Fibroblast of lung (primary cell): ENCODE measurements at regions not wholly inside any gene's neighbourhood (a gene's known extent, or its start where the extent isn't known, plus 50 kb on each side); places are given as distances from the start of the nearest gene placed in this dataset.

Source experiments
- DNase-seq, 2 donors: peaks; one replicate each; pipeline versions ENCODE4 v3.0.0 to v3.0.0-alpha.2; 2010; ENCODE audit warnings: low read depth in 2 of 2
- H2AFZ ChIP-seq: 2 replicates; pipeline ENCODE4 v1.5.1; 2012; ENCODE audit warnings: low read length, control low read depth, inconsistent platforms
- H3K27ac ChIP-seq: 2 replicates; pipeline ENCODE4 v1.5.1; 2011; ENCODE audit warnings: low read length, control low read depth; ENCODE audit not compliant: insufficient read depth
- H3K27me3 ChIP-seq: 2 replicates; pipeline ENCODE4 v1.5.1; 2011; ENCODE audit warnings: mild to moderate bottlenecking, low read length; ENCODE audit not compliant: control insufficient read depth, insufficient read depth
- H3K36me3 ChIP-seq: 2 replicates; pipeline ENCODE4 v1.5.1; 2011; ENCODE audit warnings: low read length; ENCODE audit not compliant: control insufficient read depth, insufficient read depth
- H3K4me1 ChIP-seq: 2 replicates; pipeline ENCODE4 v1.5.1; 2011; ENCODE audit warnings: low read length; ENCODE audit not compliant: control insufficient read depth, insufficient read depth; ENCODE audit errors: extremely low read depth
- H3K4me2 ChIP-seq: 2 replicates; pipeline ENCODE4 v1.5.1; 2011; ENCODE audit warnings: low read length, control low read depth; ENCODE audit not compliant: insufficient read depth; ENCODE audit errors: extremely low read depth
- H3K4me3 ChIP-seq, 4 experiments: fragments of 200-600 bp in 1 of 4; sonication (generic) in 1 of 4; replicated peaks in 1 of 4; 2 replicates each; pipeline ENCODE4 v1.5.1; 2011 to 2016; ENCODE audit warnings: low read length in 4 of 4, low read depth in 3 of 4, mild to moderate bottlenecking in 3 of 4, control low read depth in 2 of 4, inconsistent platforms in 1 of 4, mixed read lengths in 1 of 4; ENCODE audit not compliant: insufficient read depth in 1 of 4; ENCODE audit errors: control extremely low read depth in 1 of 4
- H3K79me2 ChIP-seq: 2 replicates; pipeline ENCODE4 v1.5.1; 2012; ENCODE audit warnings: mild to moderate bottlenecking, low read length, inconsistent platforms; ENCODE audit not compliant: control insufficient read depth, insufficient read depth
- H3K9ac ChIP-seq: 2 replicates; pipeline ENCODE4 v1.5.1; 2011; ENCODE audit warnings: mild to moderate bottlenecking, low read length, control low read depth; ENCODE audit not compliant: insufficient read depth
- H3K9me3 ChIP-seq: 2 replicates; pipeline ENCODE4 v1.5.1; 2012; ENCODE audit warnings: low read depth, low read length; ENCODE audit not compliant: control insufficient read depth, insufficient read depth
- H4K20me1 ChIP-seq: 2 replicates; pipeline ENCODE4 v1.5.1; 2011; ENCODE audit warnings: low read length; ENCODE audit not compliant: control insufficient read depth, insufficient read depth; ENCODE audit errors: extremely low read depth
- EZH2 ChIP-seq: IDR thresholded peaks from 2 replicates; pipeline ENCODE4 v1.5.1; 2012; ENCODE audit warnings: low read length, control low read depth, mild to moderate bottlenecking; ENCODE audit errors: missing control alignments
- TF ChIP-seq, protein P1 (sequence below), 2 donors: IDR thresholded peaks in 1 of 2; conservative IDR thresholded peaks in 1 of 2; 1 replicate in 1 of 2; 2 replicates in 1 of 2; pipeline ENCODE4 v1.5.1; 2011 to 2012; ENCODE audit warnings: low read length in 2 of 2, control low read depth in 1 of 2, inconsistent platforms in 1 of 2, low read depth in 1 of 2, mild to moderate bottlenecking in 1 of 2

DNA sequence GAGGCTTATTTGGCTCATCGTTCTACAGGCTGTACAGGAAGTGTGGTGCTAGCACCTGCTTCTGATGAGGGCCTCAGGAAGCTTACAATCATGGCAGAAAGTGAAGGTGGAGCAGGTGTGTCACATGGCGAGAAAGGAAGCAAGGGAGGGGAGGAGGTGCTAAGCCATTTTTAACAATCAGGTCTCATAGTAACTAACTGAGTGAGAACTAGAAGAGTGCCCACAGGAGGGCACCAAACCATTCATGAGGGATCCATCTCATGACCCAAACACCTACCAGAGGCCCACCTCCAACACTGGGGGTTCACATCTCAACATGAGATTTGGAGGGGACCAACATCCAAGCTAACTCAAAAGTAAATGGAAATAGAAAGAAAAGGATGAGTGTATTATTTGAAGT, 78.1 kb downstream of the CXCL12 start:
- H3K27ac ChIP-seq: no peak overlapping the region
- no peak for DNase-seq
- H3K4me3 ChIP-seq: no peak overlapping the region
- H4K20me1 ChIP-seq: no peaks in the 10 kb centered on the region
- TF ChIP-seq, protein P1, sequence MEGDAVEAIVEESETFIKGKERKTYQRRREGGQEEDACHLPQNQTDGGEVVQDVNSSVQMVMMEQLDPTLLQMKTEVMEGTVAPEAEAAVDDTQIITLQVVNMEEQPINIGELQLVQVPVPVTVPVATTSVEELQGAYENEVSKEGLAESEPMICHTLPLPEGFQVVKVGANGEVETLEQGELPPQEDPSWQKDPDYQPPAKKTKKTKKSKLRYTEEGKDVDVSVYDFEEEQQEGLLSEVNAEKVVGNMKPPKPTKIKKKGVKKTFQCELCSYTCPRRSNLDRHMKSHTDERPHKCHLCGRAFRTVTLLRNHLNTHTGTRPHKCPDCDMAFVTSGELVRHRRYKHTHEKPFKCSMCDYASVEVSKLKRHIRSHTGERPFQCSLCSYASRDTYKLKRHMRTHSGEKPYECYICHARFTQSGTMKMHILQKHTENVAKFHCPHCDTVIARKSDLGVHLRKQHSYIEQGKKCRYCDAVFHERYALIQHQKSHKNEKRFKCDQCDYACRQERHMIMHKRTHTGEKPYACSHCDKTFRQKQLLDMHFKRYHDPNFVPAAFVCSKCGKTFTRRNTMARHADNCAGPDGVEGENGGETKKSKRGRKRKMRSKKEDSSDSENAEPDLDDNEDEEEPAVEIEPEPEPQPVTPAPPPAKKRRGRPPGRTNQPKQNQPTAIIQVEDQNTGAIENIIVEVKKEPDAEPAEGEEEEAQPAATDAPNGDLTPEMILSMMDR (conservative IDR thresholded peaks at IDR 0.05 in 1 of 2, IDR thresholded peaks at IDR 0.05 in 1 of 2; ENCODE audit: low read depth in 1 of 2, low read length in 2 of 2): peak in 1 of 2 donors; percentile 26
- no peak for TF ChIP-seq EZH2
- H3K36me3 ChIP-seq: no peaks in the 10 kb centered on the region
- H3K79me2 ChIP-seq: no peaks in the 10 kb centered on the region
- H3K4me1 ChIP-seq: peaks cover under 1% of the 10 kb centered on the region
- H3K4me2 ChIP-seq: no peak overlapping the region
- H3K9ac ChIP-seq: no peak overlapping the region
- H3K27me3 ChIP-seq: no peaks in the 10 kb centered on the region
- no peak overlapping the region for H2AFZ ChIP-seq
- no peaks in the 10 kb centered on the region for H3K9me3 ChIP-seq

DNA sequence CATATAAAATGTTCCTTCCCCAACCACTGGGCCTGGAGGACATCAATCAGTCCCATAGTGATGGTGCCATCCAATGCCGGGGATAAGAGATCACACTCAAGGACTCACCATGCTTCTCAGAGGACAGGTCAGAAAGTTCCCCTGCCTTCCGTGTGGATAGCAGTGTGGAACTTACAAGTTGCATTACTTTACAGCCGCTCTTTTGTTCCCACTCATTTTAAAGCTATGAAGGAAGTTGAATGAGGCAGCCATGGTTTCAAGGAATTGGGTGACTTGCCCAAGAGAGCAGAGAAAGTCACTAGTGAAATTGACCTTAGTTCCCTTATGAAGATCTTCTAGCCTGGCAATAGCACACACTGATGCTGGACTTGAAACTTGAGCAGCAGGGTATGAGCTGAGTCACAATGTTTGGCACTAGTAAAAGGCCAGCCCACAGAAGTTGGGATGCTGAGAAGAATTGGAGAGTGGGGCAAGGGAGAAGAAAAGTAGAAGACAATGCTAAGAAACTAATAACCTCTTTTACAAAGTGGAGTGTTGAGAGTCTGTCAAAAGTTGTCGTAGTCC, 78.7 kb downstream of the CXCL12 start:
- Histone ChIP-seq H3K4me3 (no peak overlapping the region), H3K27ac (no peak overlapping the region), H3K4me2 (no peak overlapping the region), H3K9me3 (no peaks in the 10 kb centered on the region), H4K20me1 (no peaks in the 10 kb centered on the region), H3K4me1 (peaks cover 6% of the 10 kb centered on the region), H3K79me2 (no peaks in the 10 kb centered on the region), H3K27me3 (no peaks in the 10 kb centered on the region), H3K9ac (no peak overlapping the region), H2AFZ (no peak overlapping the region), H3K36me3 (no peaks in the 10 kb centered on the region)
- DNase-seq: peak; percentile 82 to 88
- TF ChIP-seq, protein P1 (conservative IDR thresholded peaks at IDR 0.05 in 1 of 2, IDR thresholded peaks at IDR 0.05 in 1 of 2; ENCODE audit: low read depth in 1 of 2, low read length in 2 of 2): no peak
- TF ChIP-seq EZH2: no peak

DNA sequence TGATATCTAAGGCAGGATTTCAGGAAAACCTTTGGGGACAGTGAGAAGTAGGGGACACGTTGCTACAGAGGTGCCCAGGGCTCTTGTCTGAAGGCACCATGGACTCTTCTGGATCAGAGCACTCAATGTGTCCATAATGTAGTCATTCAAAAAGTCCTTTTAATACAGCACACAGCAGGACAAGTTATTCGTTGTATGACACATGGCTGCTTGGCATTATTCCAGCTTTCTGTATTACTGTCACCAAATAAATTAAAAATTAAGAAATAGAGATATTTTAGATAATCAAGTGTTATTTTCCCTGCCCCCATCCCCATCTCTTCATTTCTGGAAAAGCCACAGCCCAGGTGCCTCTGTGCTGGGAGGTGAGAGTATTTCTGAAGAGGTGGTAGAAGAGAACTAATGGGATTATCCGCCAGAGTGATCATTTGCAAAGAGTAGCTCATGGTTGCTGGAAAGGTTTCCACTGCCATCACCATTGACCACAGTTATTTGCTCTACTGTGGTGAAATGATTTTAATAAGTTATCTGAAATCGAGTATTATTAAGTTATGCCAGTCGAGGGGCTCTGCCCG, 83.0 kb downstream of the CXCL12 start:
- no peaks in the 10 kb centered on the region for H3K27me3 ChIP-seq
- H3K4me2 ChIP-seq: no peak overlapping the region
- peaks cover 13% of the 10 kb centered on the region for H3K4me1 ChIP-seq
- H3K79me2 ChIP-seq: no peaks in the 10 kb centered on the region
- peak overlapping the region; percentile 75 for H3K27ac ChIP-seq
- H3K4me3 ChIP-seq: no peak overlapping the region
- H2AFZ ChIP-seq: no peak overlapping the region
- H3K9me3 ChIP-seq: no peaks in the 10 kb centered on the region
- DNase-seq: peak in 1 of 2 donors; percentile 39
- H3K36me3 ChIP-seq: no peaks in the 10 kb centered on the region
- TF ChIP-seq, protein P1 (conservative IDR thresholded peaks at IDR 0.05 in 1 of 2, IDR thresholded peaks at IDR 0.05 in 1 of 2; ENCODE audit: low read depth in 1 of 2, low read length in 2 of 2): no peak
- no peak for TF ChIP-seq EZH2
- H4K20me1 ChIP-seq: no peaks in the 10 kb centered on the region
- H3K9ac ChIP-seq: no peak overlapping the region
